Superior temporal gyrus (tissue), 1 donor: ENCODE measurements at regions not wholly inside any gene's neighbourhood (a gene's known extent, or its start where the extent isn't known, plus 50 kb on each side); places are given as distances from the start of the nearest gene placed in this dataset.
"Not testable (repeated sequence)": the region's sequence is repeated elsewhere in the genome, so short reads cannot be mapped to it uniquely, and the experiment has no call there.

Experiments
- DNase-seq: peaks from one replicate; pipeline ENCODE4 v3.0.0-alpha.2; 2016; ENCODE audit errors: extremely low spot score

- not testable (repeated sequence) for DNase-seq
Measured at GRCh38 chr1:121573881-121574504, 389.2 kb downstream of the SRGAP2C start.

- DNase-seq = not testable (repeated sequence)
Measured at GRCh38 chr1:121574505-121574899, 389.7 kb downstream of the SRGAP2C start.

DNA sequence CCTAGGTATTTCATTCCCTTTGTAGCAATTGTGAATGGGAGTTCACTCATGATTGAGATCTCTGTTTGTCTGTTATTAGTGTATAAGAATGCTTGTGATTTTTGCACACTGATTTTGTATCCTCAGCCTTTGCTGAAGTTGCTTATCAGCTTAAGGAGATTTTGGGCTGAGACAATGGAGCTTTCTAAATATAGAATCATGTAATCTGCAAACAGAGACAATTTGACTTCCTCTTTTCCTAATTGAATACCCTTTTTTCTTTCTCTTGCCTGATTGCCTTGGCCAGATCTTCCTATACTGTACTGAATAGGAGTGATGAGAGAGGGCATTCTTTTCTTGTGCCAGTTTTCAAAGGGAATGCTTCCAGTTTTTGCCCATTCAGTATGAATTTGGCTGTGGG is 398.1 kb downstream of the SRGAP2C start:
- DNase-seq = not testable (repeated sequence)

DNA sequence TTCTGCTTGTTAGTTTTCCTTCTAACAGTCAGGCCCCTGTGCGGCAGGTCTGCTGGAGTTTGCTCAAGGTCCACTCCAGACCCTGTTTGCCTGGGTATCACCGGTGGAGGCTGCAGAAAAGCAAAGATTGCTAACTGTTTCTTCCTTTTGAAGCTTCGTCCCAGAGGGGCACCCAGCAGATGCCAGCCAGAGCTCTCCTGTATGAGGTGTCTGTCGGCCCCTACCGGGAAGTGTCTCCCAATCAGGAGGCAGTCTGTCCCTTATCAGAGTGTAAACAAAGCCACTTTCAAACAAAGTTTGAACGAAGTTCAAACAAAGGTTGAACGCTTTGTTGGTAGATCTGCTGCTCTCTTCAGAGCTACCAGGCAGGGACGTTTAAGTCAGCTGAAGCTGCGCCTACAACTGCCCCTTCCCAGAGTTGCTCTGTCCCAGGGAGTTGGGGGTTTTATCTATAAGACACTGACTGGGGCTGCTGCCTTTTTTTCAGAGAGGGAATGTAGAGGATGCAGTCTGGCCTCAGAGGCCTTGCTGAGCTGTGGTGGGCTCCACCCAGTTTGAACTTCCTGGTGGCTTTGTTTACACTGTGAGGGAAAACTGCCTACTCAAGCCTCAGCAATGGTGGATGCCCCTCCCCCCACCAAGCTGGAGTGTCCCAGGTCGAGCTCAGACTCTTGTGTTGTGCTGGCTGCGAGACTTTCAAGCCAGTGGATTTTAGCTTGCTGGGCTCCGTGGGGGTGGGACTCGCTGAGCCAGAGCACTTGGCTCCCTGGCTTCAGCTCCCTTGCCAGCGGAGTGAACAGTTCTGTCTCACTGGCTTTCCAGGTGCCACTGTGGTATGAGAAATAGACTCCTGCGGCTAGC is 401.8 kb downstream of the SRGAP2C start:
- no peak for DNase-seq

GRCh38 chr1:121587230-121587569 is 402.4 kb downstream of the SRGAP2C start:
- DNase-seq = no peak

DNA sequence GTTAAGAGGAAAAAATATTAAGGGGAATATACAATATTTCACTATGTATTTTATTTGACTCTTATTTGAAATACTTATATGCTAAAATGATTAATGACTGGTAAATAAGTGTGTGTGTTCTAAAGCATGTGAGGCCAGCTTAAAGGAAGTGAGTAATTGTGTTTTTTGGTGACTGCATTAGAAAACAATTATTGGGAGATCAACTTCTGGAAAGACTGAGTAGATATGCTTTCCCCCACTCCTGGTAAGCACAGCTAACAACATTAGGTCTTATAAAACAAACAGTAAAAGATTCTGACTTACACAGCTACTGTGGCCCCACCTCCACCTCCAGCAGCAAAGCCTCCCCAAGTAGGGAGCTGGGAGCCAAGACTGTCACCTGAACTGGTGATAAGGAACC is 403.0 kb downstream of the SRGAP2C start:
- DNase-seq = no peak

DNA sequence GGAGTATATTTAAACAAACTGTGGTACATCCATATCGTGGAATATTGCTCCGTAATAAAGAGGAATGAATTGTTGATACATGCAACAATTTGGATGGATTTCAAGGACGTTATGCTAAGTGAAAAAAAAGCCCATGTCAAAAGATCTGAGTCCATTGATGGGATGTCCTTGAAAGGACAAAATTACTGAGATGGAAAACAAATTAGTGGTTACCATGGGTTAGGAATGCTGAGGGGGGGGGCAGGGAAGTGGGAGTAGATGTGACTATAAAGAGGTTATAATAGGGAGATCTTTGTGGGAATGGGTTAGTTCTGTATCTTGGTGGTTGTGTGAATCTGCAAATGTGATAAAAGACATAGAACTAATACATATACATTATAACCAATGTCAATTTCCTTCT is 409.3 kb downstream of the SRGAP2C start:
- DNase-seq = no peak

DNA sequence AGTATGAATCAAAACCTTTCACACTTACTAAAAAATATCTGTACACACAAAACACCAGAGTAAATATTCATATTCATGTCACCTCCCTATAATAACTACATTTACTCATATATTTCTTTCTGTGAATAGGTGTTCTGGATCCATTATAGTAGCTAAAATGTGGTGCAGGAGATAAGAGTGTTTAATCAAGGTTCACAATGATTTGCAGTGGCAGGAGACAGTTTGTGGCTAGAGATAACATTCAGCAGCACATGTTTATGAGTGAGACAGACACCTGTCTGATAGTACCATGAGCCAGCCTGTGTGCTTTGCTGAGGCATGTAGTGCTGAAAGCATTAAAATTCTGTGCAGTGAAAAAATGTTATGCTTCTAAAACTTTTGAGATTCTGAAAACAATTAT is 410.3 kb downstream of the SRGAP2C start:
- no peak for DNase-seq

DNA sequence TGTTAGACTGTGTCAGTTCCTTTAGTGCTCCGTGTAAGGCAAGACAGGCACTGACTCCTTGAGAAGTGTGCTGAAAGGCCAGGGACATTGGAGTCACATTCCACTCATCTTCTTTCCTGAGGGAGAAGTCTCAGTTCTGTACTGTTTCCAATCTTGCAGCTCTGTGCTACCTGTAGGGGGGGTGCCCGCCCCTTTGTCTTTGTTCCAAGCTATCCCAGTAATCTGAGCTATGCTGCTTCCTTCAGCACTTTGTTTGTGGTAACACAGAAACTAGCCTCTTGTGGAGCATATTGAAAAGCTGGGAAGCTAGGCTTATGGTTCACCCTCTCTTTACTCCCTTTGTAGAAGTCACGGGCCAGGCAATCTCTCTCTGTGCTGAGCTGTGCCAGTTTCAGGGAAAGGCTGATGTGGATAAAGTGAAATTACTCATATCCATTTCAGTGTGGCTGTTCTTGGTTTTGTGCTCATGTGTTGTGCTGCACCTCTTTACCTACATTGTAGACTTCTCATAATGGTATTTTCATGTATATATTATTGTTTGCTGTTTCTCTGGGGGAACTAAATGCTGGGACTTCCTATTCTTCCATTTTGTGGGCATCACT is 420.2 kb downstream of the SRGAP2C start:
- DNase-seq = not testable (repeated sequence)

- DNase-seq = not testable (repeated sequence)
Measured at GRCh38 chr1:121607499-121607898, 422.7 kb downstream of the SRGAP2C start.
